ENCODE measurements at regions not wholly inside any gene's neighbourhood (a gene's known extent, or its start where the extent isn't known, plus 50 kb on each side); places are given as distances from the start of the nearest gene placed in this dataset.

DNA sequence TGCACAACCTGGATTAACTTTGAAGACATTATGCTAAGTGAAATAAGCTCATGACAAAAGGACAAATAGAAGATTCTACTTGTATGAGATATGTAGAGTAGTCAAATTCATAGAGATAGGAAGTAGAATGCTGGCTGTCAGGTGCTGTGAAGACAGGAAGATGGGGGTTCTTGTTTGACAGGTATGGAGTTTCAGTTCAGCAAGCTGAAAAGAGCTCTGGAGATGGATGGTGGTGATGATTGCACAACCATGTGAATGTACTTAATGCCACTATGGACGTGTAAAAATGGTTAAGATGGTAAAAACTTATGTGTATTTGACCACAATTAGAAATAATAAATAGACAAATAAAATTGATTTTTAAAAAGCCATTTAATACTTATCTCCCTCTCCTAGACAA, 169.8 kb upstream of the DUSP10 start:
- TF ChIP-seq EZH2 (IDR thresholded peaks at IDR 0.05) (no peak), SIN3A (IDR thresholded peaks at IDR 0.05; ENCODE audit: low read depth) (no peak), POLR2A (IDR thresholded peaks at IDR 0.05; ENCODE audit: borderline replicate concordance, extremely low read depth, insufficient read depth, insufficient read length) (no peak), ZNF274 (IDR thresholded peaks at IDR 0.05; ENCODE audit: low read depth, low read length) (no peak), CTCF (IDR thresholded peaks at IDR 0.05 in 2 of 3, conservative IDR thresholded peaks at IDR 0.05 in 1 of 3; ENCODE audit: borderline replicate concordance in 1 of 3, insufficient read depth in 1 of 3, low read depth in 2 of 3, low read length in 2 of 3) (no peak), POLR2AphosphoS5 (IDR thresholded peaks at IDR 0.05; ENCODE audit: low read depth, low read length) (no peak), EZH2phosphoT487 (IDR thresholded peaks at IDR 0.05; ENCODE audit: borderline replicate concordance) (no peak), EGR1 (IDR thresholded peaks at IDR 0.05; ENCODE audit: low read depth) (no peak), CEBPB (IDR thresholded peaks at IDR 0.05; ENCODE audit: low read depth) (no peak)
- TF ChIP-seq, protein P1, sequence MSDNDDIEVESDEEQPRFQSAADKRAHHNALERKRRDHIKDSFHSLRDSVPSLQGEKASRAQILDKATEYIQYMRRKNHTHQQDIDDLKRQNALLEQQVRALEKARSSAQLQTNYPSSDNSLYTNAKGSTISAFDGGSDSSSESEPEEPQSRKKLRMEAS (IDR thresholded peaks at IDR 0.05), result no peak
- TF ChIP-seq, protein P2, sequence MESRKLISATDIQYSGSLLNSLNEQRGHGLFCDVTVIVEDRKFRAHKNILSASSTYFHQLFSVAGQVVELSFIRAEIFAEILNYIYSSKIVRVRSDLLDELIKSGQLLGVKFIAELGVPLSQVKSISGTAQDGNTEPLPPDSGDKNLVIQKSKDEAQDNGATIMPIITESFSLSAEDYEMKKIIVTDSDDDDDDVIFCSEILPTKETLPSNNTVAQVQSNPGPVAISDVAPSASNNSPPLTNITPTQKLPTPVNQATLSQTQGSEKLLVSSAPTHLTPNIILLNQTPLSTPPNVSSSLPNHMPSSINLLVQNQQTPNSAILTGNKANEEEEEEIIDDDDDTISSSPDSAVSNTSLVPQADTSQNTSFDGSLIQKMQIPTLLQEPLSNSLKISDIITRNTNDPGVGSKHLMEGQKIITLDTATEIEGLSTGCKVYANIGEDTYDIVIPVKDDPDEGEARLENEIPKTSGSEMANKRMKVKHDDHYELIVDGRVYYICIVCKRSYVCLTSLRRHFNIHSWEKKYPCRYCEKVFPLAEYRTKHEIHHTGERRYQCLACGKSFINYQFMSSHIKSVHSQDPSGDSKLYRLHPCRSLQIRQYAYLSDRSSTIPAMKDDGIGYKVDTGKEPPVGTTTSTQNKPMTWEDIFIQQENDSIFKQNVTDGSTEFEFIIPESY (IDR thresholded peaks at IDR 0.05; ENCODE audit: extremely low read depth, insufficient replicate concordance, low read length), result no peak
- TF ChIP-seq, protein P3, sequence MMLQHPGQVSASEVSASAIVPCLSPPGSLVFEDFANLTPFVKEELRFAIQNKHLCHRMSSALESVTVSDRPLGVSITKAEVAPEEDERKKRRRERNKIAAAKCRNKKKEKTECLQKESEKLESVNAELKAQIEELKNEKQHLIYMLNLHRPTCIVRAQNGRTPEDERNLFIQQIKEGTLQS (IDR thresholded peaks at IDR 0.05), result no peak

All from HCT116 (cell line).